Cardiac fibroblast (primary cell): ENCODE measurements at regions not wholly inside any gene's neighbourhood (a gene's known extent, or its start where the extent isn't known, plus 50 kb on each side); places are given as distances from the start of the nearest gene placed in this dataset.

Experiments used
- DNase-seq, 2 donors: peaks; one replicate each; pipeline versions ENCODE4 v3.0.0 to v3.0.0-alpha.2; 2010; ENCODE audit warnings: low read depth in 2 of 2
- H3K4me3 ChIP-seq, 2 donors: replicated peaks in 1 of 2; 1 replicate in 1 of 2; 2 replicates in 1 of 2; pipeline ENCODE4 v1.5.1; 2011; ENCODE audit warnings: low read depth in 2 of 2, low read length in 2 of 2, mild to moderate bottlenecking in 2 of 2, moderate library complexity in 1 of 2
- CTCF ChIP-seq: IDR thresholded peaks from one replicate; pipeline ENCODE4 v1.5.1; 2011; ENCODE audit warnings: low read depth, mild to moderate bottlenecking, low read length, inconsistent platforms

- no peak for TF ChIP-seq CTCF
- H3K4me3 ChIP-seq, result no peak overlapping the region
- no peak for DNase-seq
These were observed 62.5 kb upstream of the LRRC3B start for GRCh38 chr3:26560081-26560480.

- DNase-seq, result no peak
- no peak overlapping the region for H3K4me3 ChIP-seq
- no peak for TF ChIP-seq CTCF
These were observed 60.4 kb upstream of the LRRC3B start for GRCh38 chr3:26562021-26562768.
